BLaER1 treated with 17β-estradiol and CSF1 and Interleukin-3, amounts not matched to agents 10 nM and 100 nM (cell line): ENCODE measurements at regions not wholly inside any gene's neighbourhood (a gene's known extent, or its start where the extent isn't known, plus 50 kb on each side); places are given as distances from the start of the nearest gene placed in this dataset.
"Not testable (repeated sequence)": the region's sequence is repeated elsewhere in the genome, so short reads cannot be mapped to it uniquely, and the experiment has no call there.

Experiments used
- H3K27ac ChIP-seq, 11 experiments: shearing (Covaris generic); formaldehyde crosslinking; 2 replicates each; pipeline ENCODE4 v1.8.1; 2022
- H3K27me3 ChIP-seq, 11 experiments: shearing (Covaris generic); formaldehyde crosslinking; 2 replicates each; pipeline ENCODE4 v1.8.1; 2022
- H3K36me3 ChIP-seq, 11 experiments: shearing (Covaris generic); formaldehyde crosslinking; 2 replicates each; pipeline ENCODE4 v1.8.1; 2022
- H3K4me1 ChIP-seq, 10 experiments: shearing (Covaris generic); formaldehyde crosslinking; 2 replicates each; pipeline ENCODE4 v1.8.1; 2022
- H3K4me2 ChIP-seq, 11 experiments: shearing (Covaris generic); formaldehyde crosslinking; 2 replicates each; pipeline ENCODE4 v1.8.1; 2022
- H3K4me3 ChIP-seq, 10 experiments: shearing (Covaris generic); formaldehyde crosslinking; 2 replicates each; pipeline ENCODE4 v1.8.1; 2022
- H3K9ac ChIP-seq, 11 experiments: shearing (Covaris generic); formaldehyde crosslinking; 2 replicates each; pipeline ENCODE4 v1.8.1; 2022
- H3K9me3 ChIP-seq, 11 experiments: shearing (Covaris generic); formaldehyde crosslinking; replicated peaks in 1 of 11; 2 replicates each; pipeline ENCODE4 v1.8.1; 2022
- H4K20me1 ChIP-seq, 11 experiments: shearing (Covaris generic); formaldehyde crosslinking; 2 replicates each; pipeline ENCODE4 v1.8.1; 2022
- Cebpa-rat ChIP-seq, 11 experiments: shearing (Covaris generic); IDR thresholded peaks; 2 replicates each; pipeline ENCODE4 v1.8.1; 2022

- no peak overlapping the region for H3K4me3 ChIP-seq
- H4K20me1 ChIP-seq = no peaks in the 10 kb centered on the region
- peaks cover 19 to 65% (median 38%) of the 10 kb centered on the region in 11 experiments; a peak in 21 of 22 replicates for H3K36me3 ChIP-seq
- TF ChIP-seq Cebpa-rat (IDR thresholded peaks at IDR 0.05) = no peak
- no peaks in the 10 kb centered on the region for H3K9me3 ChIP-seq
- H3K27ac ChIP-seq = no peak overlapping the region
- no peaks in the 10 kb centered on the region for H3K27me3 ChIP-seq
- H3K9ac ChIP-seq = no peak overlapping the region
- H3K4me1 ChIP-seq = peaks cover 0 to 6% (median 3%) of the 10 kb centered on the region in 10 experiments; a peak in 7 of 20 replicates
- no peak overlapping the region for H3K4me2 ChIP-seq
These were observed 61.1 kb downstream of the DOP1B start for GRCh38 chr21:36217743-36218142.

GRCh38 chr21:36218691-36219090 is 62.1 kb downstream of the DOP1B start:
- Histone ChIP-seq H3K4me2 (no peak overlapping the region), H3K9ac (no peak overlapping the region)
- TF ChIP-seq Cebpa-rat (IDR thresholded peaks at IDR 0.05) = no peak

GRCh38 chr21:36223451-36223850 is 66.8 kb downstream of the DOP1B start:
- H3K4me1 ChIP-seq = no peaks in the 10 kb centered on the region

More at GRCh38 chr21:36218691-36219090, 62.1 kb downstream of the DOP1B start:
- peaks cover 0 to 6% (median 2%) of the 10 kb centered on the region in 10 experiments; a peak in 3 of 20 replicates for H3K4me1 ChIP-seq
- H4K20me1 ChIP-seq = no peaks in the 10 kb centered on the region
- no peaks in the 10 kb centered on the region for H3K27me3 ChIP-seq
- no peak overlapping the region for H3K27ac ChIP-seq
- peaks cover 19 to 73% (median 40%) of the 10 kb centered on the region in 11 experiments; a peak in 21 of 22 replicates for H3K36me3 ChIP-seq
- H3K4me3 ChIP-seq = no peak overlapping the region
- H3K9me3 ChIP-seq = no peaks in the 10 kb centered on the region

GRCh38 chr21:36229181-36229580 is 72.6 kb downstream of the DOP1B start:
- no peak for TF ChIP-seq Cebpa-rat (IDR thresholded peaks at IDR 0.05)
- no peak overlapping the region for H3K4me2 ChIP-seq
- H3K4me3 ChIP-seq = no peak overlapping the region
- H3K4me1 ChIP-seq = no peaks in the 10 kb centered on the region
- H3K27me3 ChIP-seq = no peaks in the 10 kb centered on the region
- no peaks in the 10 kb centered on the region for H3K9me3 ChIP-seq
- no peak overlapping the region for H3K27ac ChIP-seq
- H4K20me1 ChIP-seq = peaks cover 0 to 2% (median 0%) of the 10 kb centered on the region in 11 experiments; a peak in 2 of 22 replicates
- no peak overlapping the region for H3K9ac ChIP-seq
- H3K36me3 ChIP-seq = peaks cover 27 to 85% (median 56%) of the 10 kb centered on the region in 11 experiments

More at GRCh38 chr21:36223451-36223850, 66.8 kb downstream of the DOP1B start:
- Histone ChIP-seq H3K9me3 (no peaks in the 10 kb centered on the region), H3K36me3 (peaks cover 11 to 75% (median 40%) of the 10 kb centered on the region in 11 experiments; a peak in 17 of 22 replicates), H3K4me2 (no peak overlapping the region), H3K9ac (no peak overlapping the region), H3K27me3 (no peaks in the 10 kb centered on the region), H3K4me3 (no peak overlapping the region), H3K27ac (no peak overlapping the region), H4K20me1 (no peaks in the 10 kb centered on the region)
- TF ChIP-seq Cebpa-rat (IDR thresholded peaks at IDR 0.05) = no peak

- H3K4me2 ChIP-seq, H3K27ac ChIP-seq, H3K27me3 ChIP-seq, H3K9me3 ChIP-seq, H3K9ac ChIP-seq, H3K4me3 ChIP-seq, H4K20me1 ChIP-seq: not testable (repeated sequence)
- Histone ChIP-seq H3K36me3 (peaks cover 26 to 63% (median 40%) of the 10 kb centered on the region in 11 experiments), H3K4me1 (peaks cover 0 to 11% (median 8%) of the 10 kb centered on the region in 10 experiments; a peak in 12 of 20 replicates)
These were observed 74.8 kb downstream of the DOP1B start for GRCh38 chr21:36231444-36231843.

- H3K4me2 ChIP-seq = no peak overlapping the region
- H3K9me3 ChIP-seq = no peaks in the 10 kb centered on the region
- H4K20me1 ChIP-seq = peaks cover 0 to 9% (median 0%) of the 10 kb centered on the region in 11 experiments; a peak in 4 of 22 replicates
- no peak overlapping the region for H3K9ac ChIP-seq
- no peaks in the 10 kb centered on the region for H3K27me3 ChIP-seq
- no peak overlapping the region for H3K27ac ChIP-seq
- peaks cover 24 to 65% (median 43%) of the 10 kb centered on the region in 11 experiments for H3K36me3 ChIP-seq
- TF ChIP-seq Cebpa-rat (IDR thresholded peaks at IDR 0.05) = no peak
- H3K4me3 ChIP-seq = no peak overlapping the region
- peaks cover 0 to 16% (median 10%) of the 10 kb centered on the region in 10 experiments; a peak in 12 of 20 replicates for H3K4me1 ChIP-seq
These were observed 76.0 kb downstream of the DOP1B start for GRCh38 chr21:36232641-36233040.

GRCh38 chr21:36235058-36235582 is 78.5 kb downstream of the DOP1B start:
- no peak overlapping the region for H3K4me3 ChIP-seq
- no peak for TF ChIP-seq Cebpa-rat (IDR thresholded peaks at IDR 0.05)
- no peak overlapping the region for H3K27ac ChIP-seq
- H3K27me3 ChIP-seq = no peaks in the 10 kb centered on the region
- H3K9ac ChIP-seq = no peak overlapping the region
- H3K9me3 ChIP-seq = no peaks in the 10 kb centered on the region
- H3K4me1 ChIP-seq = peaks cover 0 to 16% (median 10%) of the 10 kb centered on the region in 10 experiments; a peak in 12 of 20 replicates
- H4K20me1 ChIP-seq = peaks cover 0 to 9% (median 0%) of the 10 kb centered on the region in 11 experiments; a peak in 4 of 22 replicates
- H3K4me2 ChIP-seq = 0 out of 22 replicates have a peak overlapping the region, but pooled peaks of 1 of the 11 experiments have one; percentile 64
- H3K36me3 ChIP-seq = peaks cover 23 to 70% (median 42%) of the 10 kb centered on the region in 11 experiments

GRCh38 chr21:36236052-36236730 is 79.6 kb downstream of the DOP1B start:
- Histone ChIP-seq H3K4me3 (no peak overlapping the region), H3K36me3 (peaks cover 15 to 59% (median 31%) of the 10 kb centered on the region in 11 experiments)

GRCh38 chr21:36237441-36237840 is 80.8 kb downstream of the DOP1B start:
- Histone ChIP-seq H3K27me3 (no peaks in the 10 kb centered on the region), H3K36me3 (peaks cover 8 to 50% (median 24%) of the 10 kb centered on the region in 11 experiments), H3K4me1 (peaks cover 0 to 16% (median 10%) of the 10 kb centered on the region in 10 experiments; a peak in 12 of 20 replicates), H3K4me2 (no peak overlapping the region), H3K27ac (no peak overlapping the region), H4K20me1 (peaks cover 0 to 9% (median 0%) of the 10 kb centered on the region in 11 experiments; a peak in 2 of 22 replicates), H3K4me3 (no peak overlapping the region), H3K9ac (no peak overlapping the region), H3K9me3 (no peaks in the 10 kb centered on the region)
- TF ChIP-seq Cebpa-rat (IDR thresholded peaks at IDR 0.05) = no peak

More at GRCh38 chr21:36236052-36236730, 79.6 kb downstream of the DOP1B start:
- Histone ChIP-seq H3K27me3 (no peaks in the 10 kb centered on the region), H3K9me3 (no peaks in the 10 kb centered on the region), H4K20me1 (peaks cover 0 to 9% (median 0%) of the 10 kb centered on the region in 11 experiments; a peak in 2 of 22 replicates), H3K4me1 (peaks cover 0 to 16% (median 10%) of the 10 kb centered on the region in 10 experiments; a peak in 12 of 20 replicates), H3K4me2 (peak overlapping the region in 8 of 11 experiments; percentile 9 to 64 (median 48); a peak in 14 of 22 replicates), H3K9ac (no peak overlapping the region), H3K27ac (no peak overlapping the region)
- no peak for TF ChIP-seq Cebpa-rat (IDR thresholded peaks at IDR 0.05)
